Naive thymus-derived CD4-positive, alpha-beta T cell (primary cell): ENCODE measurements at regions not wholly inside any gene's neighbourhood (a gene's known extent, or its start where the extent isn't known, plus 50 kb on each side); places are given as distances from the start of the nearest gene placed in this dataset.

Experiments used
- ATAC-seq: fragments of 150-1000 bp; cut with Tn5 transposase; 2 replicates; pipeline ENCODE4 v1.10.0; 2021; ENCODE audit warnings: mild to moderate bottlenecking, moderate library complexity
- CTCF ChIA-PET: fragments of 350-600 bp; sonication (Branson Sonifier 250); formaldehyde crosslinking; loops from one replicate; lab custom pipeline; 2021; ENCODE audit warnings: antibody characterized with exemption; lab: Charles Lee
- POLR2A ChIA-PET: fragments of 350-600 bp; sonication (Branson Sonifier 250); formaldehyde crosslinking; loops from one replicate; lab custom pipeline; 2021; ENCODE audit warnings: antibody characterized with exemption, inconsistent platforms; lab: Charles Lee
- DNase-seq, 9 donors: peaks; one replicate each; pipeline versions ENCODE4 v3.0.0 to v3.0.0-alpha.2; 2020 to 2022; ENCODE audit warnings: mixed read lengths in 1 of 9
- H3K27ac ChIP-seq: one replicate; pipeline ENCODE4 v1.7.0; 2013; ENCODE audit warnings: mild to moderate bottlenecking, low read depth, low read length, moderate library complexity
- H3K27me3 ChIP-seq, 2 donors: one replicate each; pipeline ENCODE4 v1.7.0; 2013; ENCODE audit warnings: low read length in 2 of 2, mild to moderate bottlenecking in 2 of 2, moderate library complexity in 2 of 2; ENCODE audit not compliant: control insufficient read depth in 2 of 2, insufficient read depth in 2 of 2
- H3K36me3 ChIP-seq, 3 experiments: 1 replicate in 2 of 3; 2 replicates in 1 of 3; pipeline ENCODE4 v1.7.0; 2013; ENCODE audit warnings: low read length in 3 of 3, mild to moderate bottlenecking in 3 of 3, moderate library complexity in 1 of 3; ENCODE audit not compliant: insufficient read depth in 3 of 3, control insufficient read depth in 2 of 3
- H3K4me1 ChIP-seq, 2 donors: one replicate each; pipeline ENCODE4 v1.7.0; 2013; ENCODE audit warnings: low read length in 2 of 2, mild to moderate bottlenecking in 2 of 2, moderate library complexity in 1 of 2; ENCODE audit not compliant: control insufficient read depth in 2 of 2, insufficient read depth in 2 of 2
- H3K4me3 ChIP-seq: 2 replicates; pipeline ENCODE4 v1.7.0; 2013; ENCODE audit warnings: mild to moderate bottlenecking, low read length
- H3K9me3 ChIP-seq, 3 experiments: 1 replicate in 2 of 3; 2 replicates in 1 of 3; pipeline ENCODE4 v1.7.0; 2013; ENCODE audit warnings: low read length in 3 of 3; ENCODE audit not compliant: control insufficient read depth in 2 of 3
- H3K27ac Mint-ChIP-seq, 9 donors: one replicate each; pipeline ENCODE4 v1.8.0; 2020 to 2022; ENCODE audit warnings: mixed read lengths in 9 of 9, mild to moderate bottlenecking in 8 of 9, moderate library complexity in 5 of 9, inconsistent platforms in 2 of 9
- H3K27me3 Mint-ChIP-seq, 5 donors: one replicate each; pipeline ENCODE4 v1.8.0; 2021 to 2022; ENCODE audit warnings: mixed read lengths in 5 of 5, mild to moderate bottlenecking in 1 of 5
- H3K36me3 Mint-ChIP-seq, 5 donors: one replicate each; pipeline ENCODE4 v1.8.0; 2020 to 2022; ENCODE audit warnings: mixed read lengths in 5 of 5, mild to moderate bottlenecking in 3 of 5, inconsistent platforms in 1 of 5
- H3K4me1 Mint-ChIP-seq, 7 donors: one replicate each; pipeline ENCODE4 v1.8.0; 2020 to 2022; ENCODE audit warnings: mixed read lengths in 7 of 7, mild to moderate bottlenecking in 3 of 7, inconsistent platforms in 1 of 7
- H3K4me3 Mint-ChIP-seq, 10 donors: one replicate each; pipeline ENCODE4 v1.8.0; 2020 to 2022; ENCODE audit warnings: mild to moderate bottlenecking in 10 of 10, mixed read lengths in 10 of 10, moderate library complexity in 6 of 10, inconsistent platforms in 2 of 10
- H3K9me3 Mint-ChIP-seq, 11 donors: one replicate each; pipeline ENCODE4 v1.8.0; 2020 to 2022; ENCODE audit warnings: mixed read lengths in 11 of 11, mild to moderate bottlenecking in 4 of 11, inconsistent platforms in 1 of 11, moderate library complexity in 1 of 11
- intact Hi-C, 2 donors: fragments of 100-400 bp; cut with micrococcal nuclease; formaldehyde crosslinking; loops; one replicate each; pipeline ENCODE4 v1.15.1; 2023

- ChIA-PET CTCF (interaction anchor here (0.7 kb wide), 1 partner anchor 1356 kb away, joined by 3 read pairs; no protein-coding TSS in a partner anchor), POLR2A (no interaction called here)
- Histone ChIP-seq H3K36me3 (no peaks in the 10 kb centered on the region), H3K4me3 (no peak overlapping the region), H3K4me1 (no peaks in the 10 kb centered on the region), H3K9me3 (peaks cover 0 to 8% (median 0%) of the 10 kb centered on the region in 3 experiments), H3K27ac (no peak overlapping the region), H3K27me3 (no peaks in the 10 kb centered on the region)
- H3K4me3 Mint-ChIP-seq: no peak overlapping the region
- H3K4me1 Mint-ChIP-seq: peaks cover 0 to 3% (median 0%) of the 10 kb centered on the region in 7 donors
- ATAC-seq (no peak), DNase-seq (no peak)
- peaks cover 4 to 38% (median 8%) of the 10 kb centered on the region in 11 donors for H3K9me3 Mint-ChIP-seq
- no peak overlapping the region for H3K27ac Mint-ChIP-seq
- H3K36me3 Mint-ChIP-seq: peaks cover 0 to 4% (median 0%) of the 10 kb centered on the region in 5 donors
- intact Hi-C loops: no loop called here
- H3K27me3 Mint-ChIP-seq: no peaks in the 10 kb centered on the region
Measured at GRCh38 chr5:118253225-118254061, 734.9 kb downstream of the DTWD2 start.

DNA sequence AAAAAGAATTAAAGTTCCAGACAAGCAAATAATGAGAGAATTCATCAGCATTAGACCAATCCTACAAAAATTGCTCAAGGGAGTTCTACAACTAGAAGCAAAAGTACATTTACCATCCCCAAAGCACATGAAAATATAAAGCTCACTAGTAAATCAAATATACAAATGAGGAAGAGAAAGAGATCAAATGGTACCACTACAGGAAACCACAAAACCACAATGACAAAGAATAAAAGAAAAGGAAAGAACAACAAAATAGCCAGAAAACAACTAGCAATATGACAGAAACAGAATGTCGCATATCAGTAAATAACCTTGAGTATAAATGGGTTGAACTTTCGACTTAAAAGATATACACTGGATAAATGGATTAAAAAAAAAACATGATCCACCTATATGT is 739.0 kb downstream of the DTWD2 start:
- no peak for DNase-seq
- no peak overlapping the region for H3K4me3 ChIP-seq
- CTCF ChIA-PET: no interaction called here

GRCh38 chr5:118247458-118247857 is 740.9 kb downstream of the DTWD2 start:
- no peaks in the 10 kb centered on the region for H3K27me3 ChIP-seq
- peaks cover 0 to 8% (median 0%) of the 10 kb centered on the region in 3 experiments for H3K9me3 ChIP-seq
- H3K27me3 Mint-ChIP-seq: no peaks in the 10 kb centered on the region
- POLR2A ChIA-PET: no interaction called here
- intact Hi-C loops: no loop called here
- DNase-seq: no peak
- peaks cover 0 to 7% (median 0%) of the 10 kb centered on the region in 5 donors for H3K36me3 Mint-ChIP-seq
- H3K4me3 Mint-ChIP-seq: no peak overlapping the region
- ATAC-seq: no peak
- peaks cover 0 to 3% (median 0%) of the 10 kb centered on the region in 7 donors for H3K4me1 Mint-ChIP-seq
- H3K4me3 ChIP-seq: no peak overlapping the region
- CTCF ChIA-PET: no interaction called here
- H3K4me1 ChIP-seq: no peaks in the 10 kb centered on the region
- H3K27ac ChIP-seq: no peak overlapping the region
- no peaks in the 10 kb centered on the region for H3K36me3 ChIP-seq
- no peak overlapping the region for H3K27ac Mint-ChIP-seq
- peaks cover 1 to 42% (median 16%) of the 10 kb centered on the region in 11 donors for H3K9me3 Mint-ChIP-seq

More for the DNA sequence above, 739.0 kb downstream of the DTWD2 start:
- intact Hi-C loops: no loop called here
- no peak for ATAC-seq
- Histone ChIP-seq H3K27ac (no peak overlapping the region), H3K36me3 (no peaks in the 10 kb centered on the region), H3K4me1 (no peaks in the 10 kb centered on the region), H3K27me3 (no peaks in the 10 kb centered on the region), H3K9me3 (peaks cover 0 to 8% (median 0%) of the 10 kb centered on the region in 3 experiments)
- Mint-ChIP-seq H3K27me3 (no peaks in the 10 kb centered on the region), H3K4me3 (no peak overlapping the region), H3K36me3 (peaks cover 0 to 7% (median 0%) of the 10 kb centered on the region in 5 donors), H3K27ac (no peak overlapping the region), H3K4me1 (peaks cover 0 to 3% (median 0%) of the 10 kb centered on the region in 7 donors), H3K9me3 (peaks cover 3 to 44% (median 16%) of the 10 kb centered on the region in 11 donors)
- POLR2A ChIA-PET: no interaction called here

DNA sequence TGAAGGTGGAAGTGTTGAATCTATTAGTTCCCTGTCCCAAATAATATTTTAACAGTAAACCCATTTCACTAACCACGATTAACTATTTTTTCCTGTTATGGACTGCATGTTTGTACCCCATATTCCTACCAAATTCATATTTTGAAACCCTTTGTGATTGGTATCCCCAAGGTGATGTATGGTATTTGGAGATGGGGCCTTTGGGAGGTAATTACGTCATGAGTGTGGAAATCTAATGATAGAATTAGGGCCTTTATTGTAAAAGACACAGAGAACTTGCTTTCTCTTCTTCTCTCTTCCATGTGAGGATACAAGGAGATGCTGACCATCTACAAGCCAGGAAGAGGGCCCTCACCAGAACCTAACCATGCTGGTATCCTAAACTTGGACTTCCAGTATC is 744.7 kb downstream of the DTWD2 start:
- peaks cover 0 to 5% (median 0%) of the 10 kb centered on the region in 5 donors for H3K36me3 Mint-ChIP-seq
- no peaks in the 10 kb centered on the region for H3K27me3 Mint-ChIP-seq
- no peaks in the 10 kb centered on the region for H3K27me3 ChIP-seq
- H3K36me3 ChIP-seq: no peaks in the 10 kb centered on the region
- H3K4me1 ChIP-seq: no peaks in the 10 kb centered on the region
- ChIA-PET POLR2A (no interaction called here), CTCF (no interaction called here)
- intact Hi-C loops: no loop called here
- peaks cover 1 to 24% (median 8%) of the 10 kb centered on the region in 11 donors for H3K9me3 Mint-ChIP-seq
- no peaks in the 10 kb centered on the region for H3K4me1 Mint-ChIP-seq
- no peak overlapping the region for H3K4me3 Mint-ChIP-seq
- no peak overlapping the region for H3K27ac ChIP-seq
- no peak for DNase-seq
- no peaks in the 10 kb centered on the region for H3K9me3 ChIP-seq
- no peak for ATAC-seq
- no peak overlapping the region for H3K4me3 ChIP-seq
- no peak overlapping the region for H3K27ac Mint-ChIP-seq

GRCh38 chr5:118243068-118243467 is 745.3 kb downstream of the DTWD2 start:
- Histone ChIP-seq H3K9me3 (no peaks in the 10 kb centered on the region), H3K27me3 (no peaks in the 10 kb centered on the region), H3K4me1 (no peaks in the 10 kb centered on the region), H3K36me3 (no peaks in the 10 kb centered on the region), H3K27ac (no peak overlapping the region), H3K4me3 (no peak overlapping the region)
- no peak overlapping the region for H3K27ac Mint-ChIP-seq
- DNase-seq: no peak
- ChIA-PET CTCF (no interaction called here), POLR2A (no interaction called here)
- no peaks in the 10 kb centered on the region for H3K27me3 Mint-ChIP-seq
- H3K36me3 Mint-ChIP-seq: no peaks in the 10 kb centered on the region
- no peak for ATAC-seq
- H3K4me3 Mint-ChIP-seq: no peak overlapping the region
- intact Hi-C loops: no loop called here
- H3K9me3 Mint-ChIP-seq: peaks cover under 1 to 18% (median 5%) of the 10 kb centered on the region in 11 donors
- H3K4me1 Mint-ChIP-seq: no peaks in the 10 kb centered on the region

GRCh38 chr5:118236108-118236849 is 752.1 kb downstream of the DTWD2 start:
- Histone ChIP-seq H3K4me3 (no peak overlapping the region), H3K4me1 (no peaks in the 10 kb centered on the region), H3K36me3 (no peaks in the 10 kb centered on the region), H3K9me3 (no peaks in the 10 kb centered on the region), H3K27ac (no peak overlapping the region), H3K27me3 (no peaks in the 10 kb centered on the region)
- ATAC-seq (no peak), DNase-seq (no peak)
- intact Hi-C loops: no loop called here
- H3K9me3 Mint-ChIP-seq: peaks cover 0 to 13% (median 3%) of the 10 kb centered on the region in 11 donors
- H3K4me3 Mint-ChIP-seq: no peak overlapping the region
- ChIA-PET POLR2A (no interaction called here), CTCF (no interaction called here)
- H3K4me1 Mint-ChIP-seq: no peaks in the 10 kb centered on the region
- H3K27ac Mint-ChIP-seq: no peak overlapping the region
- no peaks in the 10 kb centered on the region for H3K27me3 Mint-ChIP-seq
- no peaks in the 10 kb centered on the region for H3K36me3 Mint-ChIP-seq
